ENCODE measurements at regions not wholly inside any gene's neighbourhood (a gene's known extent, or its start where the extent isn't known, plus 50 kb on each side); places are given as distances from the start of the nearest gene placed in this dataset.

DNA sequence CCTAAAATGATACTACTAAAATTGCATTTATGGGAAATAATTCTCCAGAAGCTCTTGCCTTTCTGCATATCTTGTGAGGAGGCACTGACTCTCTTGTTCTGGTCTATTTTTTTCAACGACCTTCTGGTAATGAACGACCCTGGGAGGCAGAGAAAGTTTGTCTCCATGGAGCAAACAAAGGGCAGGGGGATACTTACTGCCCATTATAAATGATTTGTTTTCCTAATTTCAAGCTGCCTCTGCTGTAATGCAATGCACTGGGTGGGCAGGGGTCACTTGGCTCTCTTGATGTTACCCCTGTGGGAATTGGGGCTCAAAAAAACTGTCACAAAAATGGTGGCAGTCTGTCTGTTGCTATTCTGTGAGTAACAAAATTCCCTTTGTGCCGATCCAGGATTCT lies 643.2 kb downstream of the LIG4 start:
- Mint-ChIP-seq H3K27ac (no peak overlapping the region), H3K4me3 (no peak overlapping the region), H3K36me3 (ENCODE audit: low read depth) (no peaks in the 10 kb centered on the region), H3K27me3 (no peaks in the 10 kb centered on the region), H3K4me1 (no peaks in the 10 kb centered on the region), H3K9me3 (peaks cover 3% of the 10 kb centered on the region)
- ChIA-PET CTCF (no interaction called here), POLR2A (no interaction called here)
- no peak for DNase-seq

- no peaks in the 10 kb centered on the region for H3K4me1 Mint-ChIP-seq
- ChIA-PET CTCF (no interaction called here), POLR2A (no interaction called here)
- H3K27me3 Mint-ChIP-seq: no peaks in the 10 kb centered on the region
- no peak overlapping the region for H3K27ac Mint-ChIP-seq
- H3K36me3 Mint-ChIP-seq (ENCODE audit: low read depth): no peaks in the 10 kb centered on the region
- H3K4me3 Mint-ChIP-seq: no peak overlapping the region
- H3K9me3 Mint-ChIP-seq: peaks cover 3% of the 10 kb centered on the region
- DNase-seq: no peak
Observed at GRCh38 chr13:107568181-107568580, 647.2 kb downstream of the LIG4 start.

- ChIA-PET CTCF (no interaction called here), POLR2A (no interaction called here)
- DNase-seq: no peak
- H3K36me3 Mint-ChIP-seq (ENCODE audit: low read depth): no peaks in the 10 kb centered on the region
- no peak overlapping the region for H3K27ac Mint-ChIP-seq
- no peaks in the 10 kb centered on the region for H3K27me3 Mint-ChIP-seq
- H3K4me1 Mint-ChIP-seq: no peaks in the 10 kb centered on the region
- no peak overlapping the region for H3K4me3 Mint-ChIP-seq
- peaks cover 1% of the 10 kb centered on the region for H3K9me3 Mint-ChIP-seq
Observed at GRCh38 chr13:107563099-107563925, 652.0 kb downstream of the LIG4 start.

GRCh38 chr13:107562203-107562602 lies 653.1 kb downstream of the LIG4 start:
- Mint-ChIP-seq H3K4me1 (no peaks in the 10 kb centered on the region), H3K9me3 (peaks cover 2% of the 10 kb centered on the region), H3K27ac (no peak overlapping the region), H3K27me3 (no peaks in the 10 kb centered on the region), H3K36me3 (ENCODE audit: low read depth) (no peaks in the 10 kb centered on the region), H3K4me3 (no peak overlapping the region)
- no peak for DNase-seq
- POLR2A ChIA-PET: no interaction called here
- CTCF ChIA-PET: no interaction called here

- Mint-ChIP-seq H3K4me1 (no peaks in the 10 kb centered on the region), H3K27ac (no peak overlapping the region), H3K36me3 (ENCODE audit: low read depth) (no peaks in the 10 kb centered on the region), H3K9me3 (peaks cover 2% of the 10 kb centered on the region), H3K27me3 (no peaks in the 10 kb centered on the region), H3K4me3 (no peak overlapping the region)
- ChIA-PET POLR2A (no interaction called here), CTCF (no interaction called here)
- no peak for DNase-seq
Observed at GRCh38 chr13:107554460-107554859, 660.9 kb downstream of the LIG4 start.

- Mint-ChIP-seq H3K27me3 (no peaks in the 10 kb centered on the region), H3K4me1 (no peaks in the 10 kb centered on the region), H3K27ac (no peak overlapping the region), H3K9me3 (peaks cover 2% of the 10 kb centered on the region), H3K4me3 (no peak overlapping the region), H3K36me3 (ENCODE audit: low read depth) (no peaks in the 10 kb centered on the region)
- POLR2A ChIA-PET: no interaction called here
- DNase-seq: no peak
- CTCF ChIA-PET: no interaction called here
Observed at GRCh38 chr13:107553838-107554237, 661.5 kb downstream of the LIG4 start.

DNA sequence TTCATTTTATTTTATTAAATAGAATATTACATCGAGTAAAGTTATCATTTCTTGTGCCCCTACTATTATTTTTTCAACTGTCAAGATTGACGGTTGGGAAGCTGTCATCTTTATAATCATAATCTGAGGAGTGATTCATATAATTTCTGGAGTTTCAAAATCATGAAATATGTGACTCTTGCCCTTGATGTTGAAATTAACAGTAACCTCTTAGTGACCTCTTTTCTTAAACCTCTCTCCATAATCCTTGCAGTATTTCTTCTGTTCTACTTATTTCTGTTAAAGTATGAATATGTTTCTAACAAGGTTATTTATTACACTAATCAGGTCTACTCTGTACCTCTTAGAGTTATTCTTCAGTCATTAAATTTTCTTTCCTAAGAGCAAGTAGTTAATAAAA lies 663.8 kb downstream of the LIG4 start:
- no peak for DNase-seq
- POLR2A ChIA-PET: no interaction called here
- Mint-ChIP-seq H3K9me3 (no peaks in the 10 kb centered on the region), H3K27me3 (no peaks in the 10 kb centered on the region), H3K4me1 (no peaks in the 10 kb centered on the region), H3K4me3 (no peak overlapping the region), H3K36me3 (ENCODE audit: low read depth) (no peaks in the 10 kb centered on the region), H3K27ac (no peak overlapping the region)
- CTCF ChIA-PET: no interaction called here

GRCh38 chr13:107548338-107548737 lies 667.0 kb downstream of the LIG4 start:
- ChIA-PET POLR2A (no interaction called here), CTCF (no interaction called here)
- DNase-seq: no peak
- no peaks in the 10 kb centered on the region for H3K9me3 Mint-ChIP-seq
- H3K4me3 Mint-ChIP-seq: no peak overlapping the region
- no peak overlapping the region for H3K27ac Mint-ChIP-seq
- no peaks in the 10 kb centered on the region for H3K27me3 Mint-ChIP-seq
- H3K4me1 Mint-ChIP-seq: no peaks in the 10 kb centered on the region
- H3K36me3 Mint-ChIP-seq (ENCODE audit: low read depth): no peaks in the 10 kb centered on the region

GRCh38 chr13:107545946-107546502 lies 669.3 kb downstream of the LIG4 start:
- no peaks in the 10 kb centered on the region for H3K9me3 Mint-ChIP-seq
- ChIA-PET CTCF (no interaction called here), POLR2A (no interaction called here)
- H3K4me3 Mint-ChIP-seq: no peak overlapping the region
- H3K27me3 Mint-ChIP-seq: no peaks in the 10 kb centered on the region
- no peaks in the 10 kb centered on the region for H3K4me1 Mint-ChIP-seq
- no peak for DNase-seq
- no peaks in the 10 kb centered on the region for H3K36me3 Mint-ChIP-seq (ENCODE audit: low read depth)
- H3K27ac Mint-ChIP-seq: no peak overlapping the region

DNA sequence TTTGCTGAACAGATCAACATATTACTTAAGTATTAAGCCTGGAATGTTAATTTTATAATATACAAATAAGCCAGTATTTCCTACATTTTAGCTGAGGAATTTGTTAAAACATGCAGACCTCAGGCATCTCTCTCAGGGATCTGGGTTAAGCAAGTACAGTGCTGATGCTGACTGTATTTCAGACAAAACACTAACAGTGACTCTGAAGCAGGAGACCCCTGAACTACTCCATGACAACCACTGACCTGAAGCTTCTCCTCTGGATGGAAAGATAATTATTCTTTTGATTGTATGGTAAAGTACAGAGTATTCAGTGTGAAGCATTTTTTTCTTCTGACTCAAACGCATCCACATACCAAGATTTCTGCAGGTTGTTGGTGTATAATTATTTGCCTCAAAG lies 680.8 kb downstream of the LIG4 start:
- Mint-ChIP-seq H3K27me3 (no peaks in the 10 kb centered on the region), H3K36me3 (ENCODE audit: low read depth) (no peaks in the 10 kb centered on the region), H3K27ac (no peak overlapping the region), H3K4me3 (no peak overlapping the region), H3K9me3 (no peaks in the 10 kb centered on the region), H3K4me1 (no peaks in the 10 kb centered on the region)
- CTCF ChIA-PET: no interaction called here
- POLR2A ChIA-PET: no interaction called here
- no peak for DNase-seq

DNA sequence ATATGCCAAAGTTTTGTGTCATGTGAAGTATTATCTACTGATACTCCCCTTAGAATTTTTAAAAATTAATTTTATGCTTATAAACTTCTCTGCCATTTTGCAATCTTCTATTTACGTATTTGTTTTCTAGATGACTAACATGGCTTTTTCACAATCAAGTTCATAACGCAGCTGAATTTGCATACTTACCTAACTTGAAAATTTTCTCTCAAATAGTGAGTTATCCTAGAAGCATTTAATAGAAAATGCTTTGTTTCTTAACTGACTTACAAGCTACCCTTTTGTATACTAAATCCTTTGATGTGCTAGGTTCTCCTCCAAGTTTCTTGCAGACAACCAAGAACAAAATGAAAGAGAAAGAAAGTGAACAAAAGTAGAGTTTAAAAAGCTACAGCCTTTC lies 683.5 kb downstream of the LIG4 start:
- DNase-seq: no peak
- H3K27ac Mint-ChIP-seq: no peak overlapping the region
- ChIA-PET POLR2A (no interaction called here), CTCF (no interaction called here)
- no peaks in the 10 kb centered on the region for H3K9me3 Mint-ChIP-seq
- H3K4me1 Mint-ChIP-seq: no peaks in the 10 kb centered on the region
- no peak overlapping the region for H3K4me3 Mint-ChIP-seq
- H3K27me3 Mint-ChIP-seq: no peaks in the 10 kb centered on the region
- no peaks in the 10 kb centered on the region for H3K36me3 Mint-ChIP-seq (ENCODE audit: low read depth)

DNA sequence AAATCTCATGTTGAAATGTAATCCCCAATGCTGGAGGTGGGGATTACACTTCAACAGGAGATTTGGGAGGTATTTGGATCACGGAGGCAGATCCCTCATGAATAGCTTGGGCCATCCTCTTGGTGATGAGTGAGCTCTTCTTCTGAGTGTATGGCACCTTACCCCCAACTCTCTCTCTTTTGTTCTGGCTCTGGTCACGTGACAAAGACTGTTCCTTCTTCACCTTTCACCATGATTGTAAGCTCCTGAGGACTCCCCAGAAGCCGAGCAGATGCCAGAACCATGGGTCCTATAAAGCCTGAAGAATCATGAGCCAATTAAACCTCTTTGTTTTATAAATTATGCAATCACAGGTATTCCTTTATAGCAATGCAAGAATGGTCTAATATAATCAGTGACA lies 684.2 kb downstream of the LIG4 start:
- DNase-seq: no peak
- ChIA-PET CTCF (interaction anchor here (0.6 kb wide), 1 partner anchor 1998 kb away, joined by 4 read pairs; no protein-coding TSS in a partner anchor), POLR2A (no interaction called here)
- Mint-ChIP-seq H3K36me3 (ENCODE audit: low read depth) (no peaks in the 10 kb centered on the region), H3K4me3 (no peak overlapping the region), H3K9me3 (no peaks in the 10 kb centered on the region), H3K4me1 (no peaks in the 10 kb centered on the region), H3K27me3 (no peaks in the 10 kb centered on the region), H3K27ac (no peak overlapping the region)

GRCh38 chr13:107529035-107529434 lies 686.3 kb downstream of the LIG4 start:
- no peaks in the 10 kb centered on the region for H3K4me1 Mint-ChIP-seq
- no peaks in the 10 kb centered on the region for H3K27me3 Mint-ChIP-seq
- H3K9me3 Mint-ChIP-seq: no peaks in the 10 kb centered on the region
- no peak overlapping the region for H3K27ac Mint-ChIP-seq
- H3K36me3 Mint-ChIP-seq (ENCODE audit: low read depth): no peaks in the 10 kb centered on the region
- ChIA-PET POLR2A (no interaction called here), CTCF (no interaction called here)
- no peak for DNase-seq
- no peak overlapping the region for H3K4me3 Mint-ChIP-seq

- CTCF ChIA-PET: interaction anchor here (0.6 kb wide), 1 partner anchor 44 kb away, joined by 3 read pairs; no protein-coding TSS in a partner anchor
- Mint-ChIP-seq H3K27ac (no peak overlapping the region), H3K4me3 (no peak overlapping the region), H3K27me3 (no peaks in the 10 kb centered on the region), H3K9me3 (peaks cover 9% of the 10 kb centered on the region), H3K36me3 (ENCODE audit: low read depth) (no peaks in the 10 kb centered on the region), H3K4me1 (no peaks in the 10 kb centered on the region)
- POLR2A ChIA-PET: no interaction called here
- no peak for DNase-seq
Observed at GRCh38 chr13:107518780-107519179, 696.6 kb downstream of the LIG4 start.
